ENCODE measurements at regions not wholly inside any gene's neighbourhood (a gene's known extent, or its start where the extent isn't known, plus 50 kb on each side); places are given as distances from the start of the nearest gene placed in this dataset.
"Not testable (repeated sequence)": the region's sequence is repeated elsewhere in the genome, so short reads cannot be mapped to it uniquely, and the experiment has no call there.

DNA sequence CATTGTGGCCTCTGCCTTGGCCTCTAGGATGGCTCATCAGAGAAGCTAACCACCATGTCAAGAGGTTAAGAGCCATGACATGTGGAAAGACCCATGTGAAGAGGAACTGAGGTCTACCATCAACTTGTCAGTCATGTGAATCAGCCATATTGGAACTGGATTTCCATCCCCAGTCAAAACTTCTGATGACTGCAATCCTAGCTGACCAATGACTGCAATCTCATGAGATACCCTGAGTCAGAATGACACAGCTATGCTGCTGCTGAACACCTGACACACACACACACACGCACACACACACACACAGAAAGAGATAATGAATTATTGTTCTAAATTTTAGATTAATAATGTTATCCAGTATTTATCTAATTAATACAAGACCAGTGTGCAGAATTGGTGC is 337.5 kb upstream of the LMCD1 start:
- Histone ChIP-seq H3K4me3 (ENCODE audit: low read depth, low read length) (no peak overlapping the region), H3K4me1 (ENCODE audit: control insufficient read depth, insufficient read depth, low read length, poor library complexity, severe bottlenecking) (no peaks in the 10 kb centered on the region), H3K27ac (ENCODE audit: insufficient read depth, low read length, poor library complexity, severe bottlenecking) (no peak overlapping the region), H3K27me3 (ENCODE audit: control insufficient read depth, insufficient read depth, low read length) (no peaks in the 10 kb centered on the region), H3K9me3 (ENCODE audit: control insufficient read depth in 2 of 2, low read length in 2 of 2) (no peaks in the 10 kb centered on the region), H3K36me3 (ENCODE audit: control insufficient read depth, insufficient read depth, low read length) (no peaks in the 10 kb centered on the region)
- H3K27ac Mint-ChIP-seq, result no peak overlapping the region
- ATAC-seq (ENCODE audit: low read depth in 2 of 2) (no peak), DNase-seq (no peak)
- H3K27me3 Mint-ChIP-seq, result no peaks in the 10 kb centered on the region
- H3K36me3 Mint-ChIP-seq, result no peaks in the 10 kb centered on the region
- no peaks in the 10 kb centered on the region for H3K4me1 Mint-ChIP-seq
- H3K4me3 Mint-ChIP-seq, result no peak overlapping the region
- peaks cover 0 to 5% (median 1%) of the 10 kb centered on the region in 7 donors for H3K9me3 Mint-ChIP-seq

DNA sequence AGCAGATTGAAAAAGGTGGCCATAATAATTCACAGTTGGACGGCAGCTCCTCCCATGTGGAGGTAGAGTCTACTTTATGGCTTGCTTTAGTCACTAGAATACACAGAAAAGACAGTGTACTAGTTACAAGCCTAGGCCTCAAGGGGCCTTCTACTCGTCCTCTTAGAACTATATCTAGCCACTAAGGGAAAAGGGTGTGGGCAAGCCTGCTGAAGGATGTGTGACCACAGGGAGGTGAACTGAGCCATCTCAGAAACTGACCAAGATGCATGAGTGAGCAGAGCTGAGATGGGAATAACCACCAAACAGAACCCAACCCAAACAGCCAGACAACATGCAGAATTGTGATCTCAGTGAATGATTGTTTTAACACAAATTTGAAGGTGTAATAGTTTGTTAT is 335.6 kb upstream of the LMCD1 start:
- Mint-ChIP-seq H3K36me3 (no peaks in the 10 kb centered on the region), H3K27me3 (no peaks in the 10 kb centered on the region), H3K4me1 (no peaks in the 10 kb centered on the region), H3K9me3 (peaks cover 0 to 5% (median 3%) of the 10 kb centered on the region in 7 donors), H3K4me3 (no peak overlapping the region), H3K27ac (no peak overlapping the region)
- Histone ChIP-seq H3K4me1 (ENCODE audit: control insufficient read depth, insufficient read depth, low read length, poor library complexity, severe bottlenecking) (no peaks in the 10 kb centered on the region), H3K9me3 (ENCODE audit: control insufficient read depth in 2 of 2, low read length in 2 of 2) (no peaks in the 10 kb centered on the region), H3K36me3 (ENCODE audit: control insufficient read depth, insufficient read depth, low read length) (no peaks in the 10 kb centered on the region), H3K27me3 (ENCODE audit: control insufficient read depth, insufficient read depth, low read length) (no peaks in the 10 kb centered on the region), H3K27ac (ENCODE audit: insufficient read depth, low read length, poor library complexity, severe bottlenecking) (no peak overlapping the region), H3K4me3 (ENCODE audit: low read depth, low read length) (no peak overlapping the region)
- DNase-seq, result no peak
- ATAC-seq (ENCODE audit: low read depth in 2 of 2), result no peak

DNA sequence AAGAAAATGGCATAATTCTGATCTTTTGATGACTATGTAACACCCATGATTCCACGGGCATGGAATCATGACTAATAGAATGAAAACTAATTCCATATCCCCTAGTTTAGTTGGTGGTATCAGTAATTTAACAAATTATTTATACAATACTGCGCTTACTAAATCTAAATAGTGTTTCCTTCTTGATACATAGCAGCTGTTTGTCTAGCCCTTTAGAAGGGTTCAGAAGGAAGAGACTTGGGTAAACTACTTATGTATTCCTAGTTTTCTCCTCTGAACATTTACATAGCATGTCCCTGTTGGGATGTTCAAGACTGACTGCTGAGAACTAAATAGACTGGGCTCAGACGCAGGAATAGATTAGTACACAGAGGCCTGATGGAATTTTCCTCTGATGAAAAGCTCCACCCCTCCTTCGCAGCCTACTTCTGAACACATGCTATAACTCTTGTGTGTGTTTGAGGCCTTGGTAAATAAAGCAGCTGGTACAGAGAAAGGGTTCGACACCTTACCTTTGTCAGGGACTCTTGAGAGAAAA is 330.6 kb upstream of the LMCD1 start:
- no peak for ATAC-seq (ENCODE audit: low read depth in 2 of 2)
- Histone ChIP-seq H3K27ac (ENCODE audit: insufficient read depth, low read length, poor library complexity, severe bottlenecking) (no peak overlapping the region), H3K4me3 (ENCODE audit: low read depth, low read length) (no peak overlapping the region), H3K4me1 (ENCODE audit: control insufficient read depth, insufficient read depth, low read length, poor library complexity, severe bottlenecking) (no peaks in the 10 kb centered on the region), H3K36me3 (ENCODE audit: control insufficient read depth, insufficient read depth, low read length) (no peaks in the 10 kb centered on the region), H3K9me3 (ENCODE audit: control insufficient read depth in 2 of 2, low read length in 2 of 2) (no peaks in the 10 kb centered on the region), H3K27me3 (ENCODE audit: control insufficient read depth, insufficient read depth, low read length) (no peaks in the 10 kb centered on the region)
- no peaks in the 10 kb centered on the region for H3K36me3 Mint-ChIP-seq
- H3K27ac Mint-ChIP-seq, result no peak overlapping the region
- H3K9me3 Mint-ChIP-seq, result peaks cover 0 to 5% (median 2%) of the 10 kb centered on the region in 7 donors
- no peak overlapping the region for H3K4me3 Mint-ChIP-seq
- H3K4me1 Mint-ChIP-seq, result no peaks in the 10 kb centered on the region
- no peak for DNase-seq
- H3K27me3 Mint-ChIP-seq, result peaks cover 4% of the 10 kb centered on the region

DNA sequence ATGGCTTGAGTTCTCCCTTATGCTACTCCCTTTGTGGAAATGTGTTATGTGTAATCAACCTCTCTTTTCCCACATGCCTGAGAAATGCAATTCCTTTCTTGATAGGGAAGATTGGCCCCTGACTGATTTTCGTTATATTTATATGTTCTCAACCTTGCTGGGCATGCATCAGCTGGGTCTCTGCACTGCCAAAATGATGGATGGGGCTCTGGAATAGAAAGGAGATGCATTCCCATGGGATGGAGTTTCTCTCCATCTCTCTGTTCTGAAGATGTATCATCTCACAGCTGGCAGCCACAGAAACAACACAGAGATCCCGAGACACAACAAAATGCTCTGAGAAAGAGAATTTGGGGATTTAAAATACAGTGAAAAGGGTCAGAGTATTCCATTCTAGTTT is 327.7 kb upstream of the LMCD1 start:
- H3K4me3 Mint-ChIP-seq, result no peak overlapping the region

DNA sequence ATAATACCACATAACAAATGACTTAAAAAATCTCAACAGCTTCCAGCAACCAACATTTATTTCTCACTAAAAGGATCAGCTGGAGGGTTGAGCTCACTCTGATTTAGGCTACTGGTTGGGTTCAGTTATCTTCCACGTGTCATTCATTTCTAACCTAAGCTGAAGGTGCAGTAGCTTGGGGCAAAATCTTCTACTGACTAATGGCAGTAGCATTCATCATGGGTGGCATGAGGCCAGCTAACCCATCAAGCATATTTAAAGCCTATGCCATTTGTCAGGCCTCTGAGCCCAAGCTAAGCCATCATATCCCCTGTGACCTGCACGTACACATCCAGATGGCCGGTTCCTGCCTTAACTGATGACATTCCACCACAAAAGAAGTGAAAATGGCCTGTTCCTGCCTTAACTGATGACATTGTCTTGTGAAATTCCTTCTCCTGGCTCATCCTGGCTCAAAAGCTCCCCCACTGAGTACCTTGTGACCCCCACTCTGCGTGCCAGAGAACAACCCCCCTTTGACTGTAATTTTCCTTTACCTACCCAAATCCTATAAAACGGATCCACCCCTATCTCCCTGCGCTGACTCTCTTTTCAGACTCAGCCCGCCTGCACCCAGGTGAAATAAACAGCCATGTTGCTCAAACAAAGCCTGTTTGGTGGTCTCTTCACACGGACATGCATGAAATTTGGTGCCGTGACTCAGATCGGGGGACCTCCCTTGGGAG is 324.7 kb upstream of the LMCD1 start:
- not testable (repeated sequence) for ATAC-seq (ENCODE audit: low read depth in 2 of 2); H3K4me3 ChIP-seq (ENCODE audit: low read depth, low read length); H3K4me1 Mint-ChIP-seq; H3K27ac Mint-ChIP-seq; H3K4me1 ChIP-seq (ENCODE audit: control insufficient read depth, insufficient read depth, low read length, poor library complexity, severe bottlenecking); H3K27me3 Mint-ChIP-seq; H3K36me3 Mint-ChIP-seq; H3K9me3 Mint-ChIP-seq; H3K4me3 Mint-ChIP-seq; H3K36me3 ChIP-seq (ENCODE audit: control insufficient read depth, insufficient read depth, low read length); H3K27ac ChIP-seq (ENCODE audit: insufficient read depth, low read length, poor library complexity, severe bottlenecking); H3K9me3 ChIP-seq (ENCODE audit: control insufficient read depth in 2 of 2, low read length in 2 of 2); DNase-seq; H3K27me3 ChIP-seq (ENCODE audit: control insufficient read depth, insufficient read depth, low read length)

More for the DNA sequence above, 327.7 kb upstream of the LMCD1 start:
- Histone ChIP-seq H3K27ac (ENCODE audit: insufficient read depth, low read length, poor library complexity, severe bottlenecking) (no peak overlapping the region), H3K9me3 (ENCODE audit: control insufficient read depth in 2 of 2, low read length in 2 of 2) (no peaks in the 10 kb centered on the region), H3K27me3 (ENCODE audit: control insufficient read depth, insufficient read depth, low read length) (no peaks in the 10 kb centered on the region), H3K4me3 (ENCODE audit: low read depth, low read length) (no peak overlapping the region), H3K36me3 (ENCODE audit: control insufficient read depth, insufficient read depth, low read length) (no peaks in the 10 kb centered on the region), H3K4me1 (ENCODE audit: control insufficient read depth, insufficient read depth, low read length, poor library complexity, severe bottlenecking) (no peaks in the 10 kb centered on the region)
- Mint-ChIP-seq H3K9me3 (peaks cover 0 to 9% (median 0%) of the 10 kb centered on the region in 7 donors), H3K36me3 (no peaks in the 10 kb centered on the region), H3K4me1 (no peaks in the 10 kb centered on the region), H3K27me3 (peaks cover 4% of the 10 kb centered on the region), H3K27ac (no peak overlapping the region)
- ATAC-seq (ENCODE audit: low read depth in 2 of 2) (no peak), DNase-seq (no peak)

DNA sequence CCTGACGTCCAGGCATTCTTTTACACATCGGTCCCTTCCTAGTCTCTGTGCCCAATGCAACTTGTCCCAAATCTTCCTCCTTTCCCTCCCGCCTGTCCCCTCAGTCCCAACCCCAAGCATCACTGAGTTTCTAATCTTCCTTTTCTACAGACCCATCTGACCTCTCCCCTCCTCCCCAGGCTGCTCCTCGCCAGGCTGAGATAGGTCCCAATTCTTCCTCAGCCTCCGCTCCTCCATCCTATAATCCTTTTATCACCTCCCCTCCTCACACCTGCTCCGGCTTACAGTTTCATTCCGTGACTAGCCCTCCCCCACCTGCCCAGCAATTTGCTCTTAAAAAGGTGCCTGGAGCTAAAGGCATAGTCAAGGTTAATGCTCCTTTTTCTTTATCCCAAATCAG is 323.1 kb upstream of the LMCD1 start:
- H3K36me3 ChIP-seq (ENCODE audit: control insufficient read depth, insufficient read depth, low read length); H3K27ac ChIP-seq (ENCODE audit: insufficient read depth, low read length, poor library complexity, severe bottlenecking); H3K4me1 ChIP-seq (ENCODE audit: control insufficient read depth, insufficient read depth, low read length, poor library complexity, severe bottlenecking); H3K9me3 Mint-ChIP-seq; H3K27me3 ChIP-seq (ENCODE audit: control insufficient read depth, insufficient read depth, low read length); H3K27me3 Mint-ChIP-seq; H3K4me1 Mint-ChIP-seq; DNase-seq; H3K9me3 ChIP-seq (ENCODE audit: control insufficient read depth in 2 of 2, low read length in 2 of 2); H3K4me3 Mint-ChIP-seq; H3K36me3 Mint-ChIP-seq; ATAC-seq (ENCODE audit: low read depth in 2 of 2); H3K27ac Mint-ChIP-seq; H3K4me3 ChIP-seq (ENCODE audit: low read depth, low read length): not testable (repeated sequence)

DNA sequence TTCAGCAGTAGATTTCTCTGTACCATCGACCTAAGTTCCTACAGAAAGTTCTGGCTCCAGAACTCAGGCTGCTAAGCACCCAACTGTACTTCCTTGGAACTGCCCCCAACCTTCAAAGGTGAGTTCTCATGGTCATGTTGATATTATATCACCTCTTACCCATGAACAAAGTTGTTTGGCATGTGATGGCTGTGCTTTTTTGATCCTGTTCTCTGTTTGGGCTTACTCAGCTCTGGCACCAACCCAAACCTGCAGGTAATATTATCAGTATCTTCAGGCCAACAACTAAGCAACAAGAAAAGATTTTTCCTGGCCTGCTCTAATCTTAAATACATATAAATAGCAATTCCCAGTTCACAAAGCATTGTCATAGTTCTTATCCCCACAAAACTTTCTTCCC is 318.7 kb upstream of the LMCD1 start:
- no peak overlapping the region for H3K4me3 ChIP-seq (ENCODE audit: low read depth, low read length)
- H3K36me3 ChIP-seq (ENCODE audit: control insufficient read depth, insufficient read depth, low read length), result no peaks in the 10 kb centered on the region
- Mint-ChIP-seq H3K27me3 (no peaks in the 10 kb centered on the region), H3K9me3 (peaks cover 0 to 3% (median 0%) of the 10 kb centered on the region in 7 donors), H3K4me1 (no peaks in the 10 kb centered on the region), H3K27ac (no peak overlapping the region), H3K4me3 (no peak overlapping the region), H3K36me3 (no peaks in the 10 kb centered on the region)
- no peaks in the 10 kb centered on the region for H3K9me3 ChIP-seq (ENCODE audit: control insufficient read depth in 2 of 2, low read length in 2 of 2)
- DNase-seq (no peak), ATAC-seq (ENCODE audit: low read depth in 2 of 2) (no peak)
- H3K27ac ChIP-seq (ENCODE audit: insufficient read depth, low read length, poor library complexity, severe bottlenecking), result no peak overlapping the region
- no peaks in the 10 kb centered on the region for H3K27me3 ChIP-seq (ENCODE audit: control insufficient read depth, insufficient read depth, low read length)
- H3K4me1 ChIP-seq (ENCODE audit: control insufficient read depth, insufficient read depth, low read length, poor library complexity, severe bottlenecking), result no peaks in the 10 kb centered on the region

DNA sequence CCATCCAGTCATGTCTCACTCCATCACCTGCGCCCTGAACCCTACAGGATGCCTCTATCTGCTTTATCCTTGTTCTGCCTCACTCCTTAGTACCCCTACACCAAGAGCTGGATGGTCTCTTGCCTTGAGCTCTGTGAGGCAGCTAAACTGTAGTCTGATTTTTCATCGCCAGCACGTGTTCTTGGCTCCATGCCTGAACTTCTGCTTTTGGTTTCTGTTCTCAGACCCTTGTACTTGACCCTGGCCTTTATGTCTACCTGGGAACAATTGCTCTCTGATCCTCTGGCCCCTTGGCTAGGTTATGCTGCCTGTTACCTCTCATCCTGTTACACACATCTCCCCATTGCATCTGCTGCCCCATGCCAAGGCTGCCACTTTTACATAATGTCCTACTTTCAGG is 318.0 kb upstream of the LMCD1 start:
- no peak overlapping the region for H3K27ac Mint-ChIP-seq
- H3K9me3 ChIP-seq (ENCODE audit: control insufficient read depth in 2 of 2, low read length in 2 of 2), result no peaks in the 10 kb centered on the region
- H3K36me3 ChIP-seq (ENCODE audit: control insufficient read depth, insufficient read depth, low read length), result no peaks in the 10 kb centered on the region
- no peaks in the 10 kb centered on the region for H3K36me3 Mint-ChIP-seq
- H3K4me1 ChIP-seq (ENCODE audit: control insufficient read depth, insufficient read depth, low read length, poor library complexity, severe bottlenecking), result no peaks in the 10 kb centered on the region
- H3K9me3 Mint-ChIP-seq, result no peaks in the 10 kb centered on the region
- no peaks in the 10 kb centered on the region for H3K4me1 Mint-ChIP-seq
- H3K4me3 ChIP-seq (ENCODE audit: low read depth, low read length), result no peak overlapping the region
- no peak for DNase-seq
- no peak for ATAC-seq (ENCODE audit: low read depth in 2 of 2)
- H3K27me3 ChIP-seq (ENCODE audit: control insufficient read depth, insufficient read depth, low read length), result no peaks in the 10 kb centered on the region
- no peaks in the 10 kb centered on the region for H3K27me3 Mint-ChIP-seq
- no peak overlapping the region for H3K27ac ChIP-seq (ENCODE audit: insufficient read depth, low read length, poor library complexity, severe bottlenecking)
- H3K4me3 Mint-ChIP-seq, result no peak overlapping the region
